HG03378 (cell line): ENCODE measurements at regions not wholly inside any gene's neighbourhood (a gene's known extent, or its start where the extent isn't known, plus 50 kb on each side); places are given as distances from the start of the nearest gene placed in this dataset.
"Not testable (repeated sequence)": the region's sequence is repeated elsewhere in the genome, so short reads cannot be mapped to it uniquely, and the experiment has no call there.

Source experiments
- ATAC-seq: cut with Tn5 transposase; IDR thresholded peaks from one replicate; pipeline ENCODE4 v1.9.1; 2021; ENCODE audit warnings: mild to moderate bottlenecking, moderate library complexity; ENCODE audit not compliant: unreplicated experiment

- peak; percentile 76 for ATAC-seq
Observed at GRCh38 chr4:42282081-42282901, 115.0 kb upstream of the SHISA3 start.

GRCh38 chr4:42284030-42284429 lies 113.3 kb upstream of the SHISA3 start:
- ATAC-seq: no peak

DNA sequence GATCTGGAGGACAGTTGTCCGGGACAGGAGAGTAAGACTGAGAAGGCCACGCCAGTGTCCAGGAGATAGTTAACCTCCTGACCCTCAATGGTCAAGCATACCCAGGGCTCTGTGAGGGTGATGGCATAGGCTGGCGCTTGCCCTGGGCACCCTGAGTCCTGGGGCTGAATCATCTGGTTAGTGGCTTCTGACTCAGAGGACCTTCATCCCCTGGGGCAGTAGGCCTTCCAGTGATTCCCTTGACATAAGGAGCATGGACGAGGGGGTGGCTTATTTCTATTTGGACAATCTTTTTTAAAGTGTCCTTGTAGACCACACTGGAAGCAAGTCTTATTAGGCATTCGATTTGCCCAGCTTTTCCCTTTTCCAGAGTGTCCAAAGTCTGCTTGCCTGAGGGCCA lies 108.4 kb upstream of the SHISA3 start:
- ATAC-seq: not testable (repeated sequence)

- not testable (repeated sequence) for ATAC-seq
Observed at GRCh38 chr4:42292192-42292591, 105.1 kb upstream of the SHISA3 start.

DNA sequence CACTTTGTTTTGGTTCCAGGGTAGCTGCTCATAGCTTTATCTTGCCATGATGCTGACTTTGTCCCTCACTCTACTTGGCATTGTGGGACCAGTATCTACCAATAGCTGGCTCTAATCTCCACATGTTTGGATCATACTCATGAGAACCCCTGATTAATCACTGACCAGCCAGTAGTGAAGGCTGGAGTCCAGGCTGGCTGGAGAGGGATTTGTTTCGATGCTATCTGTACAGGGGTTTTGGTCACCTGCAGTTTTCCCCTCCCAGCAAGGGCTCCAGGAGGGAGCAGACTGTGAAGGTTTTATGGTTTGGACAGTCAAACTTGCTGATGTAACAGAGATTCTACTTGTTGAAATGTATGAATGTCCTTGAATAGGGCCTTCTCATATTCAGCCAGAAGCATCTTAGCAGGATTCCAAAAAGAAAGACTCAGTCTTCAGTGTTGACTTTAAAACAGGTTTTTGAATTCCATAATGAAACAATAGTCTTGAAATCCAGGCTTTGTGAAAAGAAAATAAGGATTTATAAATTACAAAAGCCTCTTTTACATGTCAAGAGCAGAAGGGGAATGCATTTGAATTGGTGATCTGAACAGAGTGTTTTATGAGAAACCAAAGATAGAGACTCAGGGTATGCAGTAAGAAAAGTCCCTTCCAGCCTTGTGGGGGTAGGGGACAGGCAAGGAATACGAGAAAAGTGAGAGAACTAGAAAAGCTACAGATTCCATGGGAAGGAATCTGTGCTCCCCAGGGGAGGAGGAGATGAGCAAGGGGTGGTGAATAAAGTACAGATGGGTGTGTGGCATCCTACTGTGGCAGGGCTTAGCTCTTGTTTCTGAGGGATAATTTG lies 103.1 kb upstream of the SHISA3 start:
- ATAC-seq: no peak

DNA sequence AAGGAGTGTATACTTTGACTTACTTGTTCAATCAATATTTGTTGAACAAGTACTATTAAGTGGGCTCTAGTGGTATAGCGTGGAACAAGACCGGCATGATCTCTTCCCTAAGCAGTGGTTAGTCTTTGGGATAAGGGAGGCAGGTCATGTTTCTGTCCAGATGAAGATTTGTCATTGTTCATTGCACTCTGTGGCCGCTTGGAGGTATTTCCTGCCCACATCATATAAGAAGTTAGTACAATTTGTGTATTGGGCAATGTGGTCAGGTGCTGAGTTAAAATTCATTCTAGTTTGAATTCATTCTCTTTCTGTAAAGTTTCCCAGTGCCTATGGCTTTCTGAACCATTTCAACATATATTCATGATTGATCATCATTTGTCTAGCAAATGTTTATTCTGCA lies 101.1 kb upstream of the SHISA3 start:
- ATAC-seq: peak; percentile 47

DNA sequence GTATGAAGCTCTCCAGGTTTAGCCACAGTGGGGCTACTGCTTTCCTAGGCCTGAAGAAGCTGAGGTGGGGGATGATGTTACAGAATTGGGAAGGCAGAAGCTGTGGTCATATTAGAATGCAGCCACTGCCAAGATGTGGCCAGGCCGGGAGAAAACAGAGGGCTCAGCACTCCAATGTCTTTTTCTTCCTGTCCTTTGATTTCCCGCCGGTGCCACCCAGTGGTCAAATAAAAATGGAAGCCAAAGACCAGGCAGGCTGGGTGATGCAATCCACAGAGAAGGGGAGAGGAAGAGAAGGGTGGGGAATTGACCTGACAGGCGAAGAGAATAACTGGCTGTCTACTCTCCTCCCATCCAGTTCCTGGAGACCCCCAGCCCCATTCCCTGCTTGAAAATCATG lies 94.9 kb upstream of the SHISA3 start:
- no peak for ATAC-seq

GRCh38 chr4:42306221-42307109 lies 90.8 kb upstream of the SHISA3 start:
- no peak for ATAC-seq

- no peak for ATAC-seq
Observed at GRCh38 chr4:42308247-42308646, 89.0 kb upstream of the SHISA3 start.

DNA sequence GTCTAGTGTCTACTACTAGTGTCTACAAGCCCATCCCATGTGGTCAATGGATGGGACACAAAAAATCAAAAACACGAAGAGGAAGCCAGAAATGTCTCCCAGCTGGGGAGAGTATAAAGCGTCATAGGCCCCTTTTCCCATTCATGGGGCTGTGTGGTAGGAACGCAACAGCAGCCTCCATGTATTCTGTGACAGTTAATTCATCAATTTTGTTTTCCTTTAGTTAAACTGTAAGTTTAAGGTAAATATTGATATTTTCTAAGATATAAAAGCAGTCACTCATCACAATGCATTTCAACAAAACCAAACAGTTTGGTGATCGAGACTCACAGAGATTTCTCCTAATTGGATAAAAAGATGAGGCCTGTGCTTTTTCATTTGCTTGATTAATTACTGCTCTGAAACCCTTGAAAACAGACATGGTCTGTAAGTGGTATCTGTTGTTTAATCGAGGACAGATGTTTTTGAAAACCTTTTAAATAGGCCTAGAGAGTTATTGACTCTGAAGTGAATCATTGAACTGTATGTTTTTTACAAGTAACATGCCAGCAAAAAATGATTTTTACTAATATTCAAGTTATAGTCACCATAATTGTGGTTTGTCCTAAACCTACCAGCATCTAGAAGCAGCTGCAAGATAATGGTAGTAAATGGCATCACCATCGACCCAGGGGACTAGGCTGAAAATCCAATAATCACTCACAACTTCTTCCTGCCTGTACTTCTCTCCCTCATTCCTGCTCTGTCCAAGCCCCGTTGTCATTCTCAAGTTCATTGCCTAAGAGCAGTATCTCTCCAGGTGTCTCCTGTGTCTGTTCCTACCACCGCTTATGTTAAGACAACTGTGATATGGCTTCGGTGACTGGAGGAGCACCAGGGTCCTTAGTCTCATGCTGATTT lies 87.7 kb upstream of the SHISA3 start:
- no peak for ATAC-seq

- no peak for ATAC-seq
Observed at GRCh38 chr4:42310358-42310757, 86.9 kb upstream of the SHISA3 start.

DNA sequence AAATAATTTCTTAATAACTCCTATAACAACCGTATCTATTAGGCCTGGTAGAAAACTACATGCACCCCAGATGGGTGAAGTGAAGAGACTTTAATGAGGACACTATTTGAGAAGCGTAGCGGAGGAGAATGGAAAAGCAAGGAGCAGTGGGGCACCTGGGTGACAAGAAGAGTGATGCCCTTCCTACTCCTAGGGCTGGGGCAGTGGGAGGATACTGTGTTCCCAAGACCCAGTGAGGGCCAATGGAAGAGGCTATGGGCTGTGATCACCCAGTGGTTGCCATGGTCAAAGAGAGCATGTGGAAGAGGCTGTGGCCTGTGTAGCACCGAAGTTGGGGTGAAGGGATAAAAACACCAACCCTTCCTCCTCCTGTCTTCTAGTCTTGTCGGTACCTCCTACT lies 86.5 kb upstream of the SHISA3 start:
- ATAC-seq: no peak

DNA sequence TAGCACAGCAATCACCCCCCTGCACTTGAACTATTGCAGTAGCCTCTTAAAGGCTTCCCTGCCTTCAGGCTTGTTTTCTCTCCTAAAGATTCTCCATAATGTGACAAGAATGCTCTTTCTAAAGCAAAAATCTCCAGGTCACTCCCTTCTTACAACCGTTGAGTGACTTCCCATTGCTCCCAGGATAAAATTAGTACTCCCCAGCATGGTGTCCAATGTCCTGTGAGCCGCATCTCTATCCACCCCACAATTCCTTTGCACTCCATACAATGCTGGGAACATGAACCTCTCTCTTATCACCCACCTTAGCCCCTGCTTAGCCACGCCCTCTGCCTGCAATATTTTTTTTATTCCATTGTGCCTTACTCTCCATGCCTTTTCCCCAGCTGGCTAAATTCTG lies 85.7 kb upstream of the SHISA3 start:
- ATAC-seq: no peak

DNA sequence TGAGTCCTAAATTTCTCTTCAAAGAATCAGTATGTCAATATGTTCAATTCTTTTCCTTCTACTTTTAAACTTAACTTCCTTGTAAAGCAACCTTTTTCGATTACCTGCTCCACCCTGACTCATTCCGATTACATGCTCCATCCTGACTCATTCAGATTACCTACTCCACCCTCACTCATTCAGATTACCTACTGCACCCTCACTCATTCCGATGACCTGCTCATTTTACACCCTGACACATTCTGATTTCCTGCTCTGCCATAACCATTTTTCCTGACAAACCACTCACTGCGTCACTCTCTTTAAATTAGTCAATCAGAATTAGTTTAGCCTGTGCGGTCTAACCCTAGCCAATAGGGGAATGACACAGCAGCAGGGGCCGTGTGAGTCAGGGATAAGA lies 83.9 kb upstream of the SHISA3 start:
- ATAC-seq: not testable (repeated sequence)

- no peak for ATAC-seq
Observed at GRCh38 chr4:42313872-42314271, 83.4 kb upstream of the SHISA3 start.

- no peak for ATAC-seq
Observed at GRCh38 chr4:42315231-42315630, 82.1 kb upstream of the SHISA3 start.

DNA sequence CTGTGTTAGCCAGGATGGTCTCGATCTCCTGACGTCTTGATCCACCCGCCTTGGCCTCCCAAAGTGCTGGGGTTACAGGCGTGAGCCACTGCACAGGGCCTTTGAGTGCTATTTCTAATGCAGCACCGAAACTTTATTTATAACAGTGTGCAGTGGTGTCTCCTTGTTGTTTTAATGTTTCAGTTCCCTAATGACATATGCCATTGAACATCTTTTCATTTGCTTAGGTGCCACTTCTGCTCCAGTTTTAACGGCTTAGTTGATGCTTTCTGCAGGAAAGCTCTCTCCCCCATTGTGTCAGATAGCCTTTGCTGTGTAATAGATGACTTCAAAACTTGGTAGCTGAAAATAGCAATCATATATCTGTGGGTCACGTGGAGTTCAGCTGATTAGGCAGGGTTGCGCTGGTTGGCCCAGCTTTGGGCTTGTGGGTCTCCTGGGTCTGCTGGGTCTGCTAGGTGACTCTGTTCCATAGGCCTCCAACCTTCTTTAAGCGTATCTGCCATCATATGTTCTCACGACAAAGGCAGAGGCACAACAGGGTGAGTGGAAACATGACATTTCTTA lies 76.4 kb upstream of the SHISA3 start:
- ATAC-seq: no peak

- ATAC-seq: no peak
Observed at GRCh38 chr4:42326040-42326439, 71.2 kb upstream of the SHISA3 start.

DNA sequence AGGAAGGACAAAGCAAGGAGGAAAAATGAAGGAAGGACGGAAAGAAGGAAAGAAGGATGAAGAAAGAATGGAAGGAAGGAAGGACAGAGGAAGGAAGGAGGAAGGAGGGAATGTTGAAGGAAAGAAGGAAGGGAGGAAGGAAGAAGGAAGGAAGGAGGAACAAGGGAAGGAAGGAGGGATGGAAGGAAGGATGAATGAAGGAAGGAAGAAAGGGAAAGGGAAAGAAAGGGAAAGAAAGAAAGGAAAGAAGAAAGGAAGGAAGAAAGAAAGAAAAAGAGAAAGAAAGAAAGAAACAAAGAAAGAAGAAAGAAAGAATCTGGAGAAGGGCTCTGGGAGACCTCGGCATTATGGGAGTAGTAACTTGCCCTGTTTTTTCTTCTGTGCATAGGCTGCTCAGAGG lies 70.8 kb upstream of the SHISA3 start:
- ATAC-seq: no peak

DNA sequence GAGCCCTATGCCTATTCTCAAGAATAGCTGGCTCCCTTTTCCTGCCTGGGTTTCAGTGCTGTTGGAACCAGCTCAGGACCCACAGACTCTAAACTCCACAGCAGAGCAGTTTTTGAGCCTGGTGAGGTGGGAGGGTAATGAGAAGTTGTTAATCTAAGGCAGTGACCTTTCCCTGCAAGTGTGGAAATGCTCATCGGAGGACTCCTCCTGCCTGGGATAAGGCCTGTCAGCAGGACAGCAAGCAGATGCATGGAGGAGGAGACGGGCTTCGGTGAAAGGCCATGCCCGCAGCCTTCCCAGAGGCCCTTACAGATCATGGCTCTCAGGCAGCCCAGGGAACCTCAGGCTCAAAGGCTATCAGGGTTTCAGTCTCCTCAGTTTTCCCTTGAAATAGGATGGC lies 70.0 kb upstream of the SHISA3 start:
- no peak for ATAC-seq
